ENCODE measurements at regions not wholly inside any gene's neighbourhood (a gene's known extent, or its start where the extent isn't known, plus 50 kb on each side); places are given as distances from the start of the nearest gene placed in this dataset.

DNA sequence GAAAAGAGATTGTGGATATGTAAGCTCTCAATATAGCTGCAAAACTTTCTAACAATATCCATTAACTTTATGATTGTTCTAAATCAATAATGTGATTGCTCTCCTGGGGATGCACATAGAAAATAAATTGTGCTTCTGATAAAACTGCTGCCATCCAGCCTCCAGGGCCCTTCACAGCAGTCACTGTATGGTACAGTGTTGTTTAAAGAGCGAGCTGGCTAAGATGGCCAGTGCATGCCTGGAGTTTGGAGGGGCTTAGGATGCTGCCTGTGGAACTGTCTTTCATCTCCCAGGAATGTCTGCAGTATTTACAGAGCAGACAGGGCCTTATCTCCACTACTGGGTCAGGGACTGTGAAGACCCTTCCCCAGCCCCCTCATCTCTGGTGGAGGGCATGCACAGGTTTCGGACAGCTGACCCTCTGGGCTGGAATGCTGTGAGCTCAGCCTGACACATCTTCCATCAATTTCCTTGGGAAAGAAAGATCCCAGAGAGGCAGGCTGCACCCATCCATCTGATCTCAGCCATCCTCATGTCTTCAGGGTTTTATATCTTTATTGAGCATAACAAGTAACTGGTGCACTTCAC, 137.0 kb downstream of the PLPP3 start:
- no peak for DNase-seq

DNA sequence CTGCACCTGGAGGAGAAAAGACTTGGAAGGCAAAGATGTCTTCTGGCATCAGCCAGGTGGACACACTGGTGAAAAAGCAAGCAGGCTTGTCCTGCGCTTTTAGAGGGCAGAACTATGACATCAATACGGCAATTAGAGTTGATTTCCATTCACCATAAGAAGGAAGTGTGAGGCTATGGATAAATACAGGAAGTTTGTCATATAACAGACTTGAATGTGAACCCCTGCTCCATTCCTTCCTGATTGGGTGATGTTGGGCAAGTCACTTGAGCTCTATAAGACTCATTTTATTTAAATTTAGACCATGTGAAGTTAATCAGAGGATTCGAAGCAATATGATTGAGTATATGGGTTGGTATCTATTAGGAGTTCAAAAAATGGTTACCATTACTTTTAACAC, 137.8 kb downstream of the PLPP3 start:
- DNase-seq, result no peak

DNA sequence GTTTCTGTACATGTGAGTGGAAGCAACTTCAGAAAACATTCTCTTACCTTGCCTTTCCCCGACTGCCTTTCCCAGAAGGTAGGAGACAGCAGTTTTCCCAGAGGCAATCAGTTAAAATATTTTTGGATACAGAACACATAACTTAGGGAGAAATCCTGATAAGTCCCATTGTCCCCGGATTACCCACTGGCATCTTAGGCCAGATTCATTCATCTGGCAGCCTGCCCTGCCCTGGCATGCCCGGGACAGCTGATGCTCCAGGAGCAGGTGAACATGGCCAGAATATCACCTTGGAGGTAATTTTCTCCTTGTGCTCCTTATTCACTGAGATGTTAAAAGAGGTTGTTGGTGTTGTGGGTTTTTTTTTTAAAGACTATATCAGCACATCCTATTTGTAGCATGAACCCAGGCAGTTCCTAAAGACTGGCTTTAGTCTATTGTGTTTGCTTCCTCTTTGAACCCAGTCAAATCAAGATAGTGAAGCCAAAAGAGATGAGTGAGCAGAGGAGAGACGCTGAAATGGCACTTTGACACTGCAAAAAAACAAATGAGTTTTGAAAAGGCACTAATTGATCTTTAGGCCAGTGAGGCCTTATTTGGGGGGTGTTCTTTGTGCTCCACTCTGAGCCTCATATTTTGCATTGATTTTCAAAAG, 139.6 kb downstream of the PLPP3 start:
- DNase-seq, result no peak

DNA sequence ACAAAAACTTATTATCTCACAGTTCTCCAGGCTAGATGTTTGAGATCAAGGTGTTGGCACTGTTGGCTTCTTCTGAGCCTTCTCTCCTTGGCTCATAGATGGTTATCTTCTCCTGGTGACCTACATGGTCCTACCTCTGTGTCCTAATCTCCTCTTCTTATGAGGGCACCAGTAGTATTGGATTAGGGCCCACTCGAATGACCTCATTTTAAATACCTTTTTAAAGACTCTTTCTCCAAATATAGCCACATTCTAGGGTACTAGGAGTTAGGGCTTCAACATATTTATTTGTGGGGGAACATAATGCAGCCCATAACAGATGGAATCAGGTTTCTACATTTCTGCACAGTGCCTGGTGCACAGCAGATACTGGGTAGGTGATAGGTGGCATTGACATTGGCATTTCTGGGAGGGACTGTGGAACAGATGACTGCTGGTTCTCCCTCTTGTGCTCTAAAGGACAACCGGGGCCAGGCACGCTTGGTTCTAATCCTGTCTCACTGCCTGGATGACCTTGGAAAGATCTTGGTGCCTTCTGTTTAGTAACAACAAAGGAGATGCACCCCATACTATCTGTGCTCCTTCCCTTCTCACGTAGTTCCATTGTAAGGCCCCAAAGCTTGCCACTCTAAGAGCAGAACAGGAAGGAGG, 140.3 kb downstream of the PLPP3 start:
- no peak for DNase-seq

DNA sequence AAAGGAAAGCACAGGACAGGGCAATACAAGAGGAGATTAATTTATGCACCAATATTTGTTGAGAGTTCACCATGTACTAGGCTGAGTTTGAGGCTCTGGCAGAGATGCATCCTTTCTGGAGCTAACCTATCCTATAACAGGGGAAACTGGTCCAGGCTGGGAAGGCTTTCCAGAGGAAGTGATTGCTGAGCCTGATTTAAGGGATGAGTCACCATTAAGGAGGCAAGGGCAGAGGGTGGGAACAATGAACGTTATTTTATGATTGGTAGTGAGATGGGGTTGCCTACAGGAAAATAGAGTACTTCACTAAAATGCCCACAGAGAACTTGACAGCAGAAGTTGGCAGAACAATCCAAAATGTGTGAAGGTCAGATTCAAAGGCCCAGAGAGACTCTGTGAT, 141.4 kb downstream of the PLPP3 start:
- DNase-seq, result no peak

- DNase-seq, result no peak
Observed at GRCh38 chr1:56436912-56437417, 142.4 kb downstream of the PLPP3 start.

DNA sequence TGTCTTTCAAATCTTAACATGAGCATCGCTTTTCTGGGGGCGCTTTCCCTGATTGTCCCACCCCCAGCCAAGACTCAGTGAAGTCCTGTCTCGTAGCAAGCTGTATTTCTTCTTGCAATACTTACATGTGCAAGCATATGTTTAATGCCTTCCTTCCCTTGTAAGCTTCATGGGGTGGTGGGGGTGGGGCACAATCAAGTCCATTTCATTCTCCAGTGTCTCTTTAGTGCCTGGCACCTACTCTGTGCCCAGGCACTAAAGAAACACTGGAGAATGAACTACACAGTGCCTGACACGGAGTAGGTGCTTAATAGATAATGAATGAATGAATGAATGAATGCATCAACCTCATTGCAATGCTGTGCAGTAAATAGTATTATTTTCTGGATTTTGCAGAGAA, 143.1 kb downstream of the PLPP3 start:
- no peak for DNase-seq

GRCh38 chr1:56435434-56436262, 143.7 kb downstream of the PLPP3 start:
- no peak for DNase-seq

DNA sequence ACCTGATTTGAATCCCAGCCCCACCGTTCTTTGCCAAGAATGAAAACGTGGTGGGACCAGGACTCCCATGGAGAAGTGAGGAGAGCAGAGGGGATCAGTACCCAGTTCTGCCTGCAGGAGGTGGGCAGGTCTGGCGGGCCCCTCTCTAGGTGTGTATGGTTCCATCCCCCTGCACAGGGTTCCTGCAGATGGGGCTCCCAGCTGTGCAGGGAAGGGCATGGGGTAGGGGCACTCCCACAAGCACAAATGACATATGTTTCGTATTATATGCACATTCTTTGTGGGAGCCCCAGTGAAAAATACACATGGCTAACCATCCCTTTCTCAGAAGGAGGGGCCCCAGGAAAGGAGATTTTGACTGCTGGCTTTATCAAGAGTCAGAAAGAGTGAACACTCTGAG, 144.6 kb downstream of the PLPP3 start:
- no peak for DNase-seq

DNA sequence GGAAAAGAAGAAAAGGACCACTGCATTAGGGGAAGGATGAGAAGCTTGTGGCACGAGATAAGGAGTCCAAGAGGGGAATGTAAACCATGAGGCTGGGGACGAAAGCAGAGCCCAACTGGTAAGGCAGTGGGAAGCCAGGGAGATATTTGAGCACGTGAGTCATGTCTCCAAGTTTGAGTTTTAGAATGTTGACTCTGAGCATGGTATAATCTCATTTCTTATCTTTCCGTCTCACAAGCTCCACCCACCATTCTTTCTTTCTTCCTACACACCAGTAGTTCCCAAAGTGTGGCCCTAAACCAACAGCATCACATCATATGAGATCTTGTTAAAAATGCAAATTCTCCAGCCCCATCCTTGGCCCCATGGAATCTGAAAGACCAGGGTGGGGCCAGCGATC, 145.3 kb downstream of the PLPP3 start:
- no peak for DNase-seq

- no peak for DNase-seq
Observed at GRCh38 chr1:56433056-56433577, 146.2 kb downstream of the PLPP3 start.

DNA sequence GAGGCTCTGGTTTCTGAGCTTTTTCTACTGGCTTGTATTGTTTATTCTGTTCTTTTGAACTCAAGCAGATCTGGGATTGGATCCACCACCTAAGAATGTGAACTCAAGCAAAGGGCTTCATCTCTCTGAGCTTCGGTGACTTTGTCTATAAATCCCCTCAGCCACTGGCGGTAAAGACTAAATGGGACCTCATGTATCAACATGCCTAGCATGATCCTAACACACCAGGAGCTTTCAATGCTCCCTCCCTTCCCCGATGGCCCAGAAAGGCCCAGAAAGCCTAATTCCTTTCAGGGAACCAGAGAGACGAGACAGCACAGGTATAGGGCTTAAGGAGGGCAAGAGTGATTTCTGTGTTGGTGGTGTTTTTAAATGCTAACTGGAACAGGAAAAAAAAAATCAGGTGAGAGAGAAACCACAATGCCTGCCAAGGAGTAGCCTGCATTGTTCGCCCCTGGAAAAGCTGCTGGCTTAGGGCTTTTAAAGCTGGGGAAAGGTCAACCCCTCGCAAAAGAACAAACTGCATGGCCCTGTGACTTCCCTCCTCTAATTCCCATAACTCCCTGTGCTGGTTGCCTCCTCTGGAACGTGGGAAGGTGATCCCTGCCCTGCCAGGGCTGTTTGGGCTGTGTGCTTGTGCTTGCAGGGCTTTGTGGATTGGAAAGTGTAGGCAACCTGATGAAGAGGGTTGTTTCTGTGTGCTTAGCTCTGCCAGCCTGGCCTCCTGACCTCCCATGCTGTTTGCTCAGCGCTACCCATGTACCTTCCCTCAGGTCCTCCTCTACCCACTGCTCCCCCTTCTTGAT, 147.0 kb downstream of the PLPP3 start:
- no peak for DNase-seq

GRCh38 chr1:56430141-56430839, 149.1 kb downstream of the PLPP3 start:
- no peak for DNase-seq

DNA sequence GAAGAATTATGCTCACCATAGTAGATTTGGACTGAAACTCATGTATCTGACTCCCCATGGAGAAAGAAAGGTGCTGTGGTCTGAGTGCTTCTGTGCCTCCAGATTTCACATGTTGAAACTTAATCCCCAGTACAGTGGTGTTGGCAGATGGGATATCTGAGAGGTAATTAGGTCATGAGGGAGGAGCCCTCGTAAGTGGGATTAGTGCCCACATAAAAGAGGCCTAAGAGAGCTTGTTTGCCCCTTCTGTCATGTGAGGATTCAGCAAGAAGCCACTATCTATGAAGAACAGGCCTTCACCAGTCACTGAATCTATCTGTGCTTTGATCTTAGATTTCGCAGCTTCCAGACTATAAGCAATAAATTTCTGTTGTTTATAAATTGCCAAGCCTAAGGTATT, 150.1 kb downstream of the PLPP3 start:
- no peak for DNase-seq

DNA sequence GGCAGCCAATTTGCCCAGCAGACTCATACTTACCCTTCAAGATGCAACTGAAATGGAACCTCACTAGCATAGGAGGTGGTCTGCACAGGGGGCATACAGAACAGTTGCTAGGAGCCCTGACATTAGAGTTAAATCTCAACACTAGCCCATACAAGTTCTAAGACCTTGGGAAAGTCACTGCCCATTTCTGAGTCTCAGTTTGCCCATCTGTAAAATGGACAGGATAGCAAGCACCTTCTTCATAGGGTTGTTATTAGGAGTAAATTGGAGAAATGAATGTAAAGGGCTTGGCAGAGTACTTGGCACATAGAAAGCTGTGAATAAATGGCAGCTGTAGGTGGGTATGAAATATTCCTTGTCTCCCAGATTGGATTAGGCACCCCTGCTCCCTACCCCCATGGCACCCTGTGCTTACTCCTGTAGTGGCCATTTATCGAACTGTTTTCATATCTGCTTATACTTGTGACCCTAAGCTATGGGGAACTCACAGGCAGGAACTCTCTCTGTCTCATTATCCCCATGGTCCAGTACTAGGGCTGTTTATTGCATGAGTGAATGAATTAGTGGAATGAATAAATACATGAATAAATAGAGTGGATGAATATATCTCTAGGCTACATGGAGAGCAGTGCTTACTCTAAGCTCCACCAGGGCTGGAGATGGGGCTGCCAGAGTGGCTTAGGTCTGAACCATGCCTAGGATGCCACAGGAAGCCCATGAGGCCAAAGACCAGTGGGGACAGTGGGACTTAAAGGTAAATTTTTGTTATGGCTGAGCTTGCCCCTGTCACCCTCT, 152.6 kb downstream of the PLPP3 start:
- DNase-seq, result no peak

DNA sequence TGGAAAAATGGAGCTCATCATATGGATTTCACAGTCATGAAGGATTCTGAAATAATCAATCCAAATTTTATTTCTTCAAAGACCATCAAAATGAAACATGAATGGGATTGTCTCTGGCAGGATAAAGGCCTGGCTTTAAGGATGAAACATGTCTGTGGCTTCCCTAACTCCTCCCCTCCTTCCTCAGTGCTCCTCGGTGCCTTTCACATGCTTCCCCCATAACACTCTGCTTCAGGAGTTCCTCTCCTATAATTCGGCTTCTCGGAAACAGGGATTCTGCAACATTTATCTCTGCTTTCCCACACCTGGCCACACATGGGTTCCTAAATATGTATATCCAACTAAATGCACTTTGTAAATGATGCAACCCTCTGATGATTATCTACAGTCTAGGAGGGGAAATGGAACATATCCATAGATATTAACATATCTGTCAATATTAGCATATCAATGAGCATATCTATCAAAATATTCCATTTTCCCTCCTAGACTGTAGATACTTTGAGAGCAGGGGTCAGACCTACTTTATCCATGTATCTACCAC, 153.8 kb downstream of the PLPP3 start:
- DNase-seq, result no peak

DNA sequence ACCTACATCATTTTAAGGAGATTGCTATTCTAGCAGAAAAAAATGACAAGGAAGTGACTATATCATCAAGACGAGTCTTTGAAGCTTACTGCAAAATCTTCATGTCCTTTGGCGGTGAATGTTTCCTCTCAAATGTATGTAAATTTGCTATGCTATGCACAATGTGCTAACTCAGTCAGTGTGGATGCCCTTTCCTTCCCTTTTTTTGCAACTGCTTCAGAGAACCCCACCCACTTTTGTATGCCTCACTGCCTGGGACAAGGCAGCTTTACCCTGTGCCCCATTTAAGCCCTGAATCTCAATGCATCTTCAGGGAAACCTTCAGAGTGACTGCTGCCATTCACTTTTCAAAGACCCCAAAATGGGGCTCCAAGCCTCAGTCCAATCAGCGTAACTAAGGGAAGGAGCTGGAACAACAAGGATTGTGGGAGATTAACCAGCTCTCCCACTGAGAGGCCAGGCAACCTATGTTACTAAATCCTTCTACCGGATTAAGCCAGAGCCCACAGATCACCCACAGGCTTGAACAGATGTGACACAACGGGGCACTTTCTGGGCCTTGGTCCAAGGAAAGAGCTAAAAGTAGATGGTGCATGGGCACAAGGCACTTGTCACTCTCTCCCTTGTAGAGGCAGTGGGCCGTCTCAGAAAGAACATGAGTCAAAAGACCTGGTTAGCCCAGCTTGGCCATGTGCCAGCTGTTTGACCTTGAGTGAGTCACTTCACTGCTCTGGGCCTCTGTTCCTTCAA, 154.4 kb downstream of the PLPP3 start:
- no peak for DNase-seq

GRCh38 chr1:56423716-56424115, 155.6 kb downstream of the PLPP3 start:
- DNase-seq, result no peak

GRCh38 chr1:56418151-56418631, 161.2 kb downstream of the PLPP3 start:
- DNase-seq, result no peak

DNA sequence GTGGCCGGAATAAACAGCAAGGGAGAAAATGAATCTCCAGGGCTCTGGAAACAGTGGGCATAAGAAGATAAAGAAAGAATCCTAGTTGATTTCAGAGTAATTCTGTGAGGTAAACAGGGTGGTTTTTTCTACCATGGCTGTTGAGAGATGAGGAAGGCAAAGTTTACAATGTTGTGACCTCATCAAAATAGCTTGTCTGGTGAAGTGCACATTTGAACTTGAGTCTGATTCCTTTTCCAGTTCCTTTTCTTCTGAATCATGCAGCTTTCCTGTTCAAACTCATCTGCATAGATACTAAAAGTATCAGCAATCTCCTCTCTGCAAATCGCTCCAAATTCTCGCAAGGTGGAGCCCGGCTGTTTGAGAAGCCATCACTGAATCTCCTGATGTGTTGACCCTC, 161.7 kb downstream of the PLPP3 start:
- no peak for DNase-seq

Data from NCI-H748 treated with DMSO at 0.1 percent for 48 hours (cell line).